ENCODE measurements at regions not wholly inside any gene's neighbourhood (a gene's known extent, or its start where the extent isn't known, plus 50 kb on each side); places are given as distances from the start of the nearest gene placed in this dataset.
"Not testable (repeated sequence)": the region's sequence is repeated elsewhere in the genome, so short reads cannot be mapped to it uniquely, and the experiment has no call there.

- H3K27ac ChIP-seq (ENCODE audit: poor library complexity, severe bottlenecking) = no peak overlapping the region
- H3K9me3 ChIP-seq (ENCODE audit: severe bottlenecking) = no peaks in the 10 kb centered on the region
- no peak for ATAC-seq (ENCODE audit: low read depth)
- H3K4me3 ChIP-seq (ENCODE audit: severe bottlenecking) = no peak overlapping the region
- H3K4me1 ChIP-seq (ENCODE audit: insufficient read depth, poor library complexity, severe bottlenecking) = no peaks in the 10 kb centered on the region
- no peak for DNase-seq (ENCODE audit: low spot score)
- H3K27me3 ChIP-seq (ENCODE audit: insufficient read depth, poor library complexity, severe bottlenecking) = no peaks in the 10 kb centered on the region
- H3K36me3 ChIP-seq (ENCODE audit: low read depth) = no peaks in the 10 kb centered on the region
- no peak for TF ChIP-seq CTCF (IDR thresholded peaks at IDR 0.05; ENCODE audit: poor library complexity, severe bottlenecking)
Measured at GRCh38 chr7:85342781-85343180, 155.9 kb upstream of the SEMA3D start.

GRCh38 chr7:85341973-85342372, 155.1 kb upstream of the SEMA3D start:
- no peak for TF ChIP-seq CTCF (IDR thresholded peaks at IDR 0.05; ENCODE audit: poor library complexity, severe bottlenecking)
- DNase-seq (ENCODE audit: low spot score) (no peak), ATAC-seq (ENCODE audit: low read depth) (no peak)
- Histone ChIP-seq H3K4me3 (ENCODE audit: severe bottlenecking) (no peak overlapping the region), H3K9me3 (ENCODE audit: severe bottlenecking) (no peaks in the 10 kb centered on the region), H3K36me3 (ENCODE audit: low read depth) (no peaks in the 10 kb centered on the region), H3K4me1 (ENCODE audit: insufficient read depth, poor library complexity, severe bottlenecking) (no peaks in the 10 kb centered on the region), H3K27me3 (ENCODE audit: insufficient read depth, poor library complexity, severe bottlenecking) (peaks cover 2% of the 10 kb centered on the region), H3K27ac (ENCODE audit: poor library complexity, severe bottlenecking) (no peak overlapping the region)

GRCh38 chr7:85341121-85341520, 154.3 kb upstream of the SEMA3D start:
- no peaks in the 10 kb centered on the region for H3K36me3 ChIP-seq (ENCODE audit: low read depth)
- no peak overlapping the region for H3K27ac ChIP-seq (ENCODE audit: poor library complexity, severe bottlenecking)
- no peak for TF ChIP-seq CTCF (IDR thresholded peaks at IDR 0.05; ENCODE audit: poor library complexity, severe bottlenecking)
- no peaks in the 10 kb centered on the region for H3K9me3 ChIP-seq (ENCODE audit: severe bottlenecking)
- DNase-seq (ENCODE audit: low spot score) = no peak
- no peaks in the 10 kb centered on the region for H3K4me1 ChIP-seq (ENCODE audit: insufficient read depth, poor library complexity, severe bottlenecking)
- H3K27me3 ChIP-seq (ENCODE audit: insufficient read depth, poor library complexity, severe bottlenecking) = peaks cover 3% of the 10 kb centered on the region
- H3K4me3 ChIP-seq (ENCODE audit: severe bottlenecking) = no peak overlapping the region
- ATAC-seq (ENCODE audit: low read depth) = no peak

GRCh38 chr7:85336086-85336485, 149.2 kb upstream of the SEMA3D start:
- DNase-seq (ENCODE audit: low spot score) = no peak
- no peak for ATAC-seq (ENCODE audit: low read depth)

GRCh38 chr7:85335113-85335512, 148.3 kb upstream of the SEMA3D start:
- not testable (repeated sequence) for H3K4me3 ChIP-seq (ENCODE audit: severe bottlenecking); ATAC-seq (ENCODE audit: low read depth); H3K36me3 ChIP-seq (ENCODE audit: low read depth); H3K4me1 ChIP-seq (ENCODE audit: insufficient read depth, poor library complexity, severe bottlenecking); DNase-seq (ENCODE audit: low spot score); H3K9me3 ChIP-seq (ENCODE audit: severe bottlenecking); H3K27ac ChIP-seq (ENCODE audit: poor library complexity, severe bottlenecking); H3K27me3 ChIP-seq (ENCODE audit: insufficient read depth, poor library complexity, severe bottlenecking)

More at GRCh38 chr7:85336086-85336485, 149.2 kb upstream of the SEMA3D start:
- Histone ChIP-seq H3K9me3 (ENCODE audit: severe bottlenecking) (no peaks in the 10 kb centered on the region), H3K4me1 (ENCODE audit: insufficient read depth, poor library complexity, severe bottlenecking) (no peaks in the 10 kb centered on the region), H3K27ac (ENCODE audit: poor library complexity, severe bottlenecking) (no peak overlapping the region), H3K27me3 (ENCODE audit: insufficient read depth, poor library complexity, severe bottlenecking) (peaks cover 3% of the 10 kb centered on the region), H3K36me3 (ENCODE audit: low read depth) (no peaks in the 10 kb centered on the region), H3K4me3 (ENCODE audit: severe bottlenecking) (no peak overlapping the region)
- no peak for TF ChIP-seq CTCF (IDR thresholded peaks at IDR 0.05; ENCODE audit: poor library complexity, severe bottlenecking)

Measured in RWPE2 (cell line).